Peyer's patch (tissue), 4 donors: ENCODE measurements at regions not wholly inside any gene's neighbourhood (a gene's known extent, or its start where the extent isn't known, plus 50 kb on each side); places are given as distances from the start of the nearest gene placed in this dataset.

Experiments used
- CTCF ChIP-seq, 6 experiments: fragments of 450-650 bp in 4 of 6; fragments of 200-600 bp in 2 of 6; sonication (generic) in 1 of 6; IDR thresholded peaks; one replicate each; pipeline ENCODE4 v1.5.1; 2017 to 2019; ENCODE audit warnings: antibody characterized with exemption in 6 of 6, mild to moderate bottlenecking in 3 of 6, moderate library complexity in 1 of 6
- POLR2A ChIP-seq, 2 donors: fragments of 450-650 bp; IDR thresholded peaks; one replicate each; pipeline ENCODE4 v1.5.1; 2017; ENCODE audit warnings: antibody characterized with exemption in 2 of 2, mild to moderate bottlenecking in 2 of 2, moderate library complexity in 2 of 2

GRCh38 chr1:219518168-219518906 is 94.6 kb downstream of the ZC3H11B start:
- TF ChIP-seq CTCF (IDR thresholded peaks at IDR 0.05): no peak
- no peak for TF ChIP-seq POLR2A (IDR thresholded peaks at IDR 0.05)
